GM21528 (cell line): ENCODE measurements at regions not wholly inside any gene's neighbourhood (a gene's known extent, or its start where the extent isn't known, plus 50 kb on each side); places are given as distances from the start of the nearest gene placed in this dataset.
"Not testable (repeated sequence)": the region's sequence is repeated elsewhere in the genome, so short reads cannot be mapped to it uniquely, and the experiment has no call there.

Experiments
- ATAC-seq: cut with Tn5 transposase; IDR thresholded peaks from one replicate; pipeline ENCODE4 v1.9.1; 2021; ENCODE audit warnings: mild to moderate bottlenecking, moderate library complexity; ENCODE audit not compliant: unreplicated experiment, low FRiP score

DNA sequence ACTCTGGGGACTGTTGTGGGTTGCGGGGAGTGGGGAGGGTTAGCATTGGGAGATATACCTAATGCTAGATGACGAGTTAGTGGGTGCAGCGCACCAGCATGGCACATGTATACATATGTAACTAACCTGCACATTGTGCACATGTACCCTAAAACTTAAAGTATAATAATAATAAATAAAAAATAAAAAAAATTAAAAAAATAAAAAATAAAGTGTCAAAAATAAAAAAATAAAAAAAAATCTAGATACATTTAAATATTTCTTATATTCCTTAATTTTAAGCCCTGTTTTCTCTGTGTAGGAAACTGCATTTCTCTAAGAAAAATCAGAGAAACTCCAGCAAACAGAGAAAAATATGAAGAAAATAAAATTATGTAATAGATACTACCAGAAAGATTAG, 52.2 kb upstream of the SGO1 start:
- not testable (repeated sequence) for ATAC-seq

GRCh38 chr3:20236603-20237002, 50.6 kb upstream of the SGO1 start:
- ATAC-seq, result no peak
